ENCODE measurements at regions not wholly inside any gene's neighbourhood (a gene's known extent, or its start where the extent isn't known, plus 50 kb on each side); places are given as distances from the start of the nearest gene placed in this dataset.
"Not testable (repeated sequence)": the region's sequence is repeated elsewhere in the genome, so short reads cannot be mapped to it uniquely, and the experiment has no call there.

DNA sequence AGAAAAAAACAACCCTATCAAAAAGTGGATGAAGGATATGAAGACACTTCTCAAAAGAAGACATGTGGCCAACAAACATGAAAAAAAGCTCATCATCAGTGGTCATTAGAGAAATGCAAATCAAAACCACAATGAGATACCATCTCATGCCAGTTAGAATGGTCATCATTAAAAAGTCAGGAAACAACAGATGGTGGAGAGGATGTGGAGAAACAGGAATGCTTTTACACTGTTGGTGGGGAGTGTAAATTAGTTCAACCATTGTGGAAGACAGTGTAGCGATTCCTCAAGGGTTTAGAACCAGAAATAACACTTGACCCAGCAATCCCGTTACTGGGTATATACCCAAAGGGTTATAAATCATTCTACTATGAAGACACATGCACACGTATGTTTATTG is 124.0 kb upstream of the PRICKLE1 start:
- TF ChIP-seq, protein P1, sequence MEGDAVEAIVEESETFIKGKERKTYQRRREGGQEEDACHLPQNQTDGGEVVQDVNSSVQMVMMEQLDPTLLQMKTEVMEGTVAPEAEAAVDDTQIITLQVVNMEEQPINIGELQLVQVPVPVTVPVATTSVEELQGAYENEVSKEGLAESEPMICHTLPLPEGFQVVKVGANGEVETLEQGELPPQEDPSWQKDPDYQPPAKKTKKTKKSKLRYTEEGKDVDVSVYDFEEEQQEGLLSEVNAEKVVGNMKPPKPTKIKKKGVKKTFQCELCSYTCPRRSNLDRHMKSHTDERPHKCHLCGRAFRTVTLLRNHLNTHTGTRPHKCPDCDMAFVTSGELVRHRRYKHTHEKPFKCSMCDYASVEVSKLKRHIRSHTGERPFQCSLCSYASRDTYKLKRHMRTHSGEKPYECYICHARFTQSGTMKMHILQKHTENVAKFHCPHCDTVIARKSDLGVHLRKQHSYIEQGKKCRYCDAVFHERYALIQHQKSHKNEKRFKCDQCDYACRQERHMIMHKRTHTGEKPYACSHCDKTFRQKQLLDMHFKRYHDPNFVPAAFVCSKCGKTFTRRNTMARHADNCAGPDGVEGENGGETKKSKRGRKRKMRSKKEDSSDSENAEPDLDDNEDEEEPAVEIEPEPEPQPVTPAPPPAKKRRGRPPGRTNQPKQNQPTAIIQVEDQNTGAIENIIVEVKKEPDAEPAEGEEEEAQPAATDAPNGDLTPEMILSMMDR (IDR thresholded peaks at IDR 0.05) = not testable (repeated sequence)
- not testable (repeated sequence) for TF ChIP-seq POLR2A (IDR thresholded peaks at IDR 0.05)
